ENCODE measurements at regions not wholly inside any gene's neighbourhood (a gene's known extent, or its start where the extent isn't known, plus 50 kb on each side); places are given as distances from the start of the nearest gene placed in this dataset.

- TF ChIP-seq EZH2 (IDR thresholded peaks at IDR 0.05; ENCODE audit: low read depth) (no peak), CTCF (conservative IDR thresholded peaks at IDR 0.05) (no peak)
These were observed 893.4 kb upstream of the MIR17HG start for GRCh38 chr13:90454002-90454636.
